Adrenal gland (tissue), 5 donors: ENCODE measurements at regions not wholly inside any gene's neighbourhood (a gene's known extent, or its start where the extent isn't known, plus 50 kb on each side); places are given as distances from the start of the nearest gene placed in this dataset.

ENCODE experiments used
- POLR2A ChIP-seq, 2 donors: fragments of 450-650 bp; IDR thresholded peaks; one replicate each; pipeline ENCODE4 v1.6.1; 2017; ENCODE audit warnings: antibody characterized with exemption in 2 of 2, mild to moderate bottlenecking in 2 of 2, moderate library complexity in 1 of 2
- TF ChIP-seq, protein P1 (sequence below), 6 experiments: fragments of 450-650 bp in 4 of 6; fragments of 200-600 bp in 2 of 6; sonication (generic) in 1 of 6; IDR thresholded peaks; 1 replicate in 5 of 6; 2 replicates in 1 of 6; pipeline versions ENCODE4 v1.5.1 to v1.8.0; 2016 to 2021; ENCODE audit warnings: antibody characterized with exemption in 6 of 6, mild to moderate bottlenecking in 2 of 6, moderate library complexity in 1 of 6
- donor health status: DM: no; HTN: no; CAD: no.

DNA sequence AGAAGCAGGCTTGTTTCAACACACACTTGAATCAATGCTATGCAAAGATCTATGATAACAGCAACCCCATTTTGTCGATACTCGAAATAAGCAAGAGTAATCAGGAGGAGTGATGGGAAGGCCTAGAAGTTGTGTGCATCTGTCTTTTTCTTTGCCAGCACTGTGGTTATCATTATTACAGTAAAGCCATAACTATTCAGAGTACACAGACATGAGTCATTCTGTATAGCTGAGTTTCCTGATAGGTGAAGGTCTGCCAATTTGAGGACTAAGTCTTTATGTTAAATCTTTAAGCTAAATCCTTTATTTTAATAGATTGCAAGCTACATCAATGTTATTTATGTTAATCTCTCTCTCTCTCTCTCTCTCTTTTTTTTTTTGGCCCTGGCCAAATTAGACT, 1344.4 kb upstream of the CELF4 start:
- TF ChIP-seq, protein P1, sequence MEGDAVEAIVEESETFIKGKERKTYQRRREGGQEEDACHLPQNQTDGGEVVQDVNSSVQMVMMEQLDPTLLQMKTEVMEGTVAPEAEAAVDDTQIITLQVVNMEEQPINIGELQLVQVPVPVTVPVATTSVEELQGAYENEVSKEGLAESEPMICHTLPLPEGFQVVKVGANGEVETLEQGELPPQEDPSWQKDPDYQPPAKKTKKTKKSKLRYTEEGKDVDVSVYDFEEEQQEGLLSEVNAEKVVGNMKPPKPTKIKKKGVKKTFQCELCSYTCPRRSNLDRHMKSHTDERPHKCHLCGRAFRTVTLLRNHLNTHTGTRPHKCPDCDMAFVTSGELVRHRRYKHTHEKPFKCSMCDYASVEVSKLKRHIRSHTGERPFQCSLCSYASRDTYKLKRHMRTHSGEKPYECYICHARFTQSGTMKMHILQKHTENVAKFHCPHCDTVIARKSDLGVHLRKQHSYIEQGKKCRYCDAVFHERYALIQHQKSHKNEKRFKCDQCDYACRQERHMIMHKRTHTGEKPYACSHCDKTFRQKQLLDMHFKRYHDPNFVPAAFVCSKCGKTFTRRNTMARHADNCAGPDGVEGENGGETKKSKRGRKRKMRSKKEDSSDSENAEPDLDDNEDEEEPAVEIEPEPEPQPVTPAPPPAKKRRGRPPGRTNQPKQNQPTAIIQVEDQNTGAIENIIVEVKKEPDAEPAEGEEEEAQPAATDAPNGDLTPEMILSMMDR (IDR thresholded peaks at IDR 0.05), result no peak
- no peak for TF ChIP-seq POLR2A (IDR thresholded peaks at IDR 0.05)
